Fibroblast of mammary gland (primary cell): ENCODE measurements at regions not wholly inside any gene's neighbourhood (a gene's known extent, or its start where the extent isn't known, plus 50 kb on each side); places are given as distances from the start of the nearest gene placed in this dataset.

ENCODE experiments used
- DNase-seq: peaks from one replicate; pipeline ENCODE4 v3.0.0-alpha.2; 2010; ENCODE audit warnings: low read depth
- H3K4me3 ChIP-seq: 2 replicates; pipeline ENCODE4 v1.5.1; 2011; ENCODE audit warnings: low read depth, mild to moderate bottlenecking, low read length, moderate library complexity; ENCODE audit not compliant: control insufficient read depth
- CTCF ChIP-seq: conservative IDR thresholded peaks from 2 replicates; pipeline ENCODE4 v1.5.1; 2011; ENCODE audit warnings: low read depth, low read length, inconsistent platforms; ENCODE audit not compliant: control insufficient read depth, insufficient read depth

GRCh38 chr6:26299286-26300042, 65.5 kb upstream of the BTN3A2 start:
- H3K4me3 ChIP-seq, result peak overlapping the region; percentile 19
- TF ChIP-seq CTCF, result no peak
- peak; percentile 34 for DNase-seq

- no peak overlapping the region for H3K4me3 ChIP-seq
- TF ChIP-seq CTCF, result no peak
- DNase-seq, result no peak
Observed at GRCh38 chr6:26300043-26300331, 65.0 kb upstream of the BTN3A2 start.

- peak; percentile 62 for DNase-seq
- no peak for TF ChIP-seq CTCF
- no peak overlapping the region for H3K4me3 ChIP-seq
Observed at GRCh38 chr6:26300359-26300758, 64.6 kb upstream of the BTN3A2 start.

GRCh38 chr6:26300828-26301227, 64.2 kb upstream of the BTN3A2 start:
- TF ChIP-seq CTCF, result no peak
- no peak overlapping the region for H3K4me3 ChIP-seq
- DNase-seq, result no peak

GRCh38 chr6:26301638-26302037, 63.4 kb upstream of the BTN3A2 start:
- no peak overlapping the region for H3K4me3 ChIP-seq
- no peak for TF ChIP-seq CTCF
- DNase-seq, result no peak

- DNase-seq, result no peak
- no peak for TF ChIP-seq CTCF
- H3K4me3 ChIP-seq, result no peak overlapping the region
Observed at GRCh38 chr6:26302941-26303559, 61.9 kb upstream of the BTN3A2 start.
